NB4 (cell line): ENCODE measurements at regions not wholly inside any gene's neighbourhood (a gene's known extent, or its start where the extent isn't known, plus 50 kb on each side); places are given as distances from the start of the nearest gene placed in this dataset.

ENCODE experiments used
- CTCF ChIP-seq: IDR thresholded peaks from one replicate; pipeline ENCODE4 v1.5.1; 2012; ENCODE audit warnings: low read depth, low read length
- POLR2A ChIP-seq: IDR thresholded peaks from 2 replicates; pipeline ENCODE4 v1.6.1; 2011; ENCODE audit warnings: mild to moderate bottlenecking; ENCODE audit not compliant: insufficient read length; ENCODE audit errors: extremely low read depth

- TF ChIP-seq CTCF (no peak), POLR2A (no peak)
Observed at GRCh38 chr2:4090668-4091630, 387.6 kb downstream of the DCDC2C start.
